HepG2 (cell line): ENCODE measurements at regions not wholly inside any gene's neighbourhood (a gene's known extent, or its start where the extent isn't known, plus 50 kb on each side); places are given as distances from the start of the nearest gene placed in this dataset.

ENCODE experiments used
- ATAC-seq: fragments of 200-7000 bp; cut with Tn5 transposase; 3 replicates; pipeline ENCODE4 v1.9.1; 2020; ENCODE audit warnings: mild to moderate bottlenecking, moderate library complexity
- BruUV-seq: library from RNA; stranded (reverse); fragments of 400-500 nt; replicated peaks from 2 replicates; lab custom pipeline; 2021; lab: Mats Ljungman, UMichigan
- CTCF ChIA-PET: fragments of 300-600 bp; formaldehyde crosslinking; extraction: SDS; loops from one replicate; lab custom pipeline; 2021; ENCODE audit warnings: low total read pairs, inconsistent platforms, low intra/inter-chr PET ratio; lab: Yijun Ruan, JAX
- POLR2A ChIA-PET: fragments of 350-600 bp; sonication (Branson Sonifier 250); formaldehyde crosslinking; loops from one replicate; lab custom pipeline; 2020; ENCODE audit warnings: antibody characterized with exemption, inconsistent platforms; lab: Yijun Ruan, JAX
- DNase-seq: peaks from one replicate; pipeline ENCODE4 v3.0.0-alpha.2; 2015; ENCODE audit warnings: low spot score
- FAIRE-seq: peaks from 3 replicates; lab custom pipeline; 2011; peaks lifted over from hg19 to GRCh38; lab: Jason Lieb, UNC
- H2AFZ ChIP-seq: one replicate; pipeline ENCODE4 v1.6.1; 2011; ENCODE audit warnings: low read length, inconsistent platforms
- H3K27ac ChIP-seq: fragments of 300-600 bp; 3 replicates; pipeline ENCODE4 v1.8.0; 2011; ENCODE audit warnings: mixed run types, mild to moderate bottlenecking, mixed read lengths, low read length, inconsistent platforms; ENCODE audit not compliant: insufficient read depth; ENCODE audit errors: extremely low read length
- H3K27me3 ChIP-seq, 2 experiments: fragments of 200-600 bp in 1 of 2; 2 replicates in 1 of 2; 3 replicates in 1 of 2; pipeline versions ENCODE4 v1.6.0 to v1.8.0; 2011; ENCODE audit warnings: low read length in 2 of 2, mild to moderate bottlenecking in 2 of 2, moderate library complexity in 2 of 2, inconsistent platforms in 1 of 2; ENCODE audit not compliant: insufficient read depth in 2 of 2, control insufficient read depth in 1 of 2
- H3K36me3 ChIP-seq, 2 experiments: fragments of 200-600 bp in 1 of 2; replicated peaks in 1 of 2; 2 replicates in 1 of 2; 3 replicates in 1 of 2; pipeline versions ENCODE4 v1.5.1 to v1.8.0; 2011; ENCODE audit warnings: low read length in 2 of 2, inconsistent platforms in 1 of 2; ENCODE audit not compliant: insufficient read depth in 2 of 2, control insufficient read depth in 1 of 2
- H3K4me1 ChIP-seq: 2 replicates; pipeline ENCODE4 v1.5.1; 2012; ENCODE audit warnings: low read length, inconsistent platforms; ENCODE audit not compliant: insufficient read depth
- H3K4me2 ChIP-seq: 2 replicates; pipeline ENCODE4 v1.6.0; 2011; ENCODE audit warnings: low read depth, low read length, inconsistent platforms
- H3K4me3 ChIP-seq, 3 experiments: fragments of 200-600 bp in 1 of 3; sonication (generic), shearing (Covaris generic) in 1 of 3; replicated peaks in 1 of 3; 2 replicates each; pipeline ENCODE4 v1.5.1; 2011 to 2016; ENCODE audit warnings: low read length in 3 of 3, inconsistent platforms in 2 of 3, low read depth in 2 of 3, mild to moderate bottlenecking in 2 of 3, control low read depth in 1 of 3, mixed read lengths in 1 of 3; ENCODE audit not compliant: insufficient read depth in 1 of 3
- H3K79me2 ChIP-seq: one replicate; pipeline ENCODE4 v1.6.1; 2011; ENCODE audit warnings: low read length, inconsistent platforms; ENCODE audit not compliant: insufficient read depth
- H3K9ac ChIP-seq: 2 replicates; pipeline ENCODE4 v1.6.0; 2011; ENCODE audit warnings: mild to moderate bottlenecking, low read depth, low read length, inconsistent platforms; ENCODE audit not compliant: insufficient read depth
- H3K9me3 ChIP-seq: 2 replicates; pipeline ENCODE4 v1.5.1; 2012; ENCODE audit warnings: mild to moderate bottlenecking, low read length
- H4K20me1 ChIP-seq: 2 replicates; pipeline ENCODE4 v1.6.0; 2011; ENCODE audit warnings: inconsistent platforms, mild to moderate bottlenecking, low read length, moderate library complexity; ENCODE audit not compliant: insufficient read depth
- AKAP8 ChIP-seq: sonication (generic); formaldehyde crosslinking; IDR thresholded peaks from 2 replicates; pipeline ENCODE4 v1.5.1; 2020; ENCODE audit warnings: mild to moderate bottlenecking, missing genetic modification reagents
- ARNTL ChIP-seq: sonication (generic); formaldehyde crosslinking; IDR thresholded peaks from 2 replicates; pipeline ENCODE4 v1.4.0; 2020; ENCODE audit warnings: mild to moderate bottlenecking, missing genetic modification reagents
- GMEB1 ChIP-seq: sonication (generic); formaldehyde crosslinking; IDR thresholded peaks from 2 replicates; pipeline ENCODE4 v1.5.1; 2020; ENCODE audit warnings: missing genetic modification reagents, mild to moderate bottlenecking, borderline replicate concordance
- HOXA9 ChIP-seq: sonication (generic); formaldehyde crosslinking; IDR thresholded peaks from 2 replicates; pipeline ENCODE4 v1.8.1; 2022; ENCODE audit warnings: missing genetic modification reagents, mild to moderate bottlenecking, moderate library complexity, borderline replicate concordance
- SMAD9 ChIP-seq: sonication (generic); formaldehyde crosslinking; IDR thresholded peaks from 2 replicates; pipeline ENCODE4 v1.5.1; 2020; ENCODE audit warnings: mild to moderate bottlenecking, missing genetic modification reagents
- ZFY ChIP-seq: sonication (generic); formaldehyde crosslinking; IDR thresholded peaks from 2 replicates; pipeline ENCODE4 v1.4.0; 2020; ENCODE audit warnings: missing genetic modification reagents
- WGBS: methylation state at CpG from one replicate; pipeline ENCODE4 v1.1.6; 2017; ENCODE audit warnings: low lambda C conversion rate; 5-methylcytosine and 5-hydroxymethylcytosine counted together
- in situ Hi-C: cut with HindIII; loops from 2 replicates; pipeline ENCODE4 v1.10.0; 2017; ENCODE audit warnings: low pct_unique_long_range_greater_than_20kb; ENCODE audit not compliant: extremely low pct_ligation_motif_present
- intact Hi-C: fragments of 100-400 bp; cut with micrococcal nuclease; formaldehyde crosslinking; loops from one replicate; pipeline ENCODE4 v1.10.0; 2022; ENCODE audit not compliant: unreplicated experiment
- TF ChIP-seq, protein P1 (sequence below): sonication (generic); formaldehyde crosslinking; IDR thresholded peaks from 2 replicates; pipeline ENCODE4 v1.4.0; 2020; ENCODE audit warnings: low read depth, missing genetic modification reagents
- TF ChIP-seq, protein P2 (sequence below): sonication (generic); formaldehyde crosslinking; IDR thresholded peaks from 2 replicates; pipeline ENCODE4 v1.4.0; 2020; ENCODE audit warnings: mild to moderate bottlenecking, low read depth, missing genetic modification reagents
- TF ChIP-seq, protein P3 (sequence below): sonication (generic); formaldehyde crosslinking; IDR thresholded peaks from 2 replicates; pipeline ENCODE4 v1.5.1; 2020; ENCODE audit warnings: missing genetic modification reagents, mild to moderate bottlenecking, borderline replicate concordance

DNA sequence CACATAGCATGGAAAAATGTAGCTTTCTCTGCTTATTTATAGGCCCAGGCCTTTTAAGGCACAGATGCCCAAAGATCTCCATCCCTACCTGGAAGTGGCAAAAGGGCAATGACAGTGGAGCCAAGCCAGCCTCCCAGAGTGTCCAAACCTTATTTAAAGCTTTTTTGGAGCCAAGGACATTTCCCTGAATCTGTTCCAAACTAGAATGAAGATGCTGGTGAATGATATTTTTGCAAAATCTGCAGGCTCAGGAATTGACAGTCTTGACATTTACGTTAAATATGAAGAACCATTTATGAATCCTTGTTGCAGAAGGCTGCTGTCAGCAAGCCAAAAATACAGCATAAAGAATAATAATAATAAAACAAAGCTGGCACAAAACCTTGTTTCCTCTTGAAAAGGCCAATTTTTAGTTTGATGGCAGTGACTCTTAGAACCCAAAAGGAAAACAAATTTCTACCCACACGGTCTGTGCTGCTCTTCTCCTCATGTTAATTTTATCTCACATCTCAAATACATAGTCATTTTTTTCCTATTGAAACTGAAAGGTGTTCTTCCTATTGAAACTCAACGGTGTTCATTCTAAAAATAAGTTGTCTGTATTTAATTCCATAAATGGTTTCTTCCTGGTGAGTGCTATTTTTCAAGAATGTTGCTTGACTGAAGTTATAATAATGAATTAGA lies 206.3 kb upstream of the TBL1X start:
- Histone ChIP-seq H3K9me3 (no peaks in the 10 kb centered on the region), H3K79me2 (no peaks in the 10 kb centered on the region), H3K4me3 (no peak overlapping the region), H3K9ac (no peak overlapping the region), H3K27ac (no peak overlapping the region), H3K27me3 (no peaks in the 10 kb centered on the region), H2AFZ (no peak overlapping the region), H3K4me1 (no peaks in the 10 kb centered on the region), H3K36me3 (no peaks in the 10 kb centered on the region), H3K4me2 (no peak overlapping the region), H4K20me1 (no peaks in the 10 kb centered on the region)
- CTCF ChIA-PET: no interaction called here
- intact Hi-C loops: no loop called here
- POLR2A ChIA-PET: no interaction called here
- in situ Hi-C loops: no loop called here
- FAIRE-seq: no peak
- no peak for ATAC-seq
- BruUV-seq: no TSS peak
- no peak for DNase-seq
- TF ChIP-seq SMAD9 (CRISPR knock-in tag) (no peak), HOXA9 (CRISPR knock-in tag) (no peak)
- TF ChIP-seq, all 625 proteins: peak for 0
- 4% methylated on average over 3 of the region's 3 CpGs for WGBS

DNA sequence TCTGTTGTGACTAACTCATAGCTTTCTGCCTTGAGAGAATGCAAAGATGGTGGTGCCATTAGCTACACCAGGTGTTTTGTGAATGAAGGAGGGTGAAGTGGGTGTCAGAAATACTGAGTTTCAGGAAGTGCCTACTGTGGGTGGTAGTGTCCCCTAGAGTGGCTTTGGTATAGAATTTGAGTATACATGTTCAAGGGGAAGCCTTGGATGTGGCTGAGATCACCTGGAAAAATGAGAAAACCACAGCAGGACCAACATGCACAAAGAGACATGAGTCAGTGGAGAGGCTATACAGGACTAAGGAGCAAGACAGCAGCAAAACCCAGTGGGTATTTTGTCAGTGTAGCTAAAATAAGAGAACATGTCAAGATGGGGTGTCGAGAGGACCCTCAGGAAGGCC lies 204.3 kb upstream of the TBL1X start:
- no peaks in the 10 kb centered on the region for H3K27me3 ChIP-seq
- no peak for ATAC-seq
- H3K9ac ChIP-seq: no peak overlapping the region
- H3K27ac ChIP-seq: no peak overlapping the region
- no peaks in the 10 kb centered on the region for H3K79me2 ChIP-seq
- H3K4me3 ChIP-seq: no peak overlapping the region
- 0% methylated on average over 1 of the region's 1 CpG for WGBS
- POLR2A ChIA-PET: no interaction called here
- no peak overlapping the region for H3K4me2 ChIP-seq
- H3K4me1 ChIP-seq: no peaks in the 10 kb centered on the region
- intact Hi-C loops (no loop called here), in situ Hi-C loops (no loop called here)
- no peaks in the 10 kb centered on the region for H3K9me3 ChIP-seq
- no TSS peak for BruUV-seq
- DNase-seq: no peak
- H2AFZ ChIP-seq: no peak overlapping the region
- H3K36me3 ChIP-seq: no peaks in the 10 kb centered on the region
- CTCF ChIA-PET: no interaction called here
- FAIRE-seq: no peak
- H4K20me1 ChIP-seq: no peaks in the 10 kb centered on the region
- TF ChIP-seq AKAP8 (CRISPR knock-in tag): no peak
- TF ChIP-seq, protein P1, sequence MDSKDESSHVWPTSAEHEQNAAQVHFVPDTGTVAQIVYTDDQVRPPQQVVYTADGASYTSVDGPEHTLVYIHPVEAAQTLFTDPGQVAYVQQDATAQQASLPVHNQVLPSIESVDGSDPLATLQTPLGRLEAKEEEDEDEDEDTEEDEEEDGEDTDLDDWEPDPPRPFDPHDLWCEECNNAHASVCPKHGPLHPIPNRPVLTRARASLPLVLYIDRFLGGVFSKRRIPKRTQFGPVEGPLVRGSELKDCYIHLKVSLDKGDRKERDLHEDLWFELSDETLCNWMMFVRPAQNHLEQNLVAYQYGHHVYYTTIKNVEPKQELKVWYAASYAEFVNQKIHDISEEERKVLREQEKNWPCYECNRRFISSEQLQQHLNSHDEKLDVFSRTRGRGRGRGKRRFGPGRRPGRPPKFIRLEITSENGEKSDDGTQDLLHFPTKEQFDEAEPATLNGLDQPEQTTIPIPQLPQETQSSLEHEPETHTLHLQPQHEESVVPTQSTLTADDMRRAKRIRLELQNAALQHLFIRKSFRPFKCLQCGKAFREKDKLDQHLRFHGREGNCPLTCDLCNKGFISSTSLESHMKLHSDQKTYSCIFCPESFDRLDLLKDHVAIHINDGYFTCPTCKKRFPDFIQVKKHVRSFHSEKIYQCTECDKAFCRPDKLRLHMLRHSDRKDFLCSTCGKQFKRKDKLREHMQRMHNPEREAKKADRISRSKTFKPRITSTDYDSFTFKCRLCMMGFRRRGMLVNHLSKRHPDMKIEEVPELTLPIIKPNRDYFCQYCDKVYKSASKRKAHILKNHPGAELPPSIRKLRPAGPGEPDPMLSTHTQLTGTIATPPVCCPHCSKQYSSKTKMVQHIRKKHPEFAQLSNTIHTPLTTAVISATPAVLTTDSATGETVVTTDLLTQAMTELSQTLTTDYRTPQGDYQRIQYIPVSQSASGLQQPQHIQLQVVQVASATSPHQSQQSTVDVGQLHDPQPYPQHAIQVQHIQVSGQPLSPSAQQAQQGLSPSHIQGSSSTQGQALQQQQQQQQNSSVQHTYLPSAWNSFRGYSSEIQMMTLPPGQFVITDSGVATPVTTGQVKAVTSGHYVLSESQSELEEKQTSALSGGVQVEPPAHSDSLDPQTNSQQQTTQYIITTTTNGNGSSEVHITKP (CRISPR knock-in tag): no peak
- TF ChIP-seq, protein P2, sequence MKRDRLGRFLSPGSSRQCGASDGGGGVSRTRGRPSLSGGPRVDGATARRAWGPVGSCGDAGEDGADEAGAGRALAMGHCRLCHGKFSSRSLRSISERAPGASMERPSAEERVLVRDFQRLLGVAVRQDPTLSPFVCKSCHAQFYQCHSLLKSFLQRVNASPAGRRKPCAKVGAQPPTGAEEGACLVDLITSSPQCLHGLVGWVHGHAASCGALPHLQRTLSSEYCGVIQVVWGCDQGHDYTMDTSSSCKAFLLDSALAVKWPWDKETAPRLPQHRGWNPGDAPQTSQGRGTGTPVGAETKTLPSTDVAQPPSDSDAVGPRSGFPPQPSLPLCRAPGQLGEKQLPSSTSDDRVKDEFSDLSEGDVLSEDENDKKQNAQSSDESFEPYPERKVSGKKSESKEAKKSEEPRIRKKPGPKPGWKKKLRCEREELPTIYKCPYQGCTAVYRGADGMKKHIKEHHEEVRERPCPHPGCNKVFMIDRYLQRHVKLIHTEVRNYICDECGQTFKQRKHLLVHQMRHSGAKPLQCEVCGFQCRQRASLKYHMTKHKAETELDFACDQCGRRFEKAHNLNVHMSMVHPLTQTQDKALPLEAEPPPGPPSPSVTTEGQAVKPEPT: no peak
- no peak for TF ChIP-seq ZFY
- TF ChIP-seq GMEB1 (CRISPR knock-in tag): no peak
- TF ChIP-seq ARNTL (CRISPR knock-in tag): no peak
- TF ChIP-seq, protein P3, sequence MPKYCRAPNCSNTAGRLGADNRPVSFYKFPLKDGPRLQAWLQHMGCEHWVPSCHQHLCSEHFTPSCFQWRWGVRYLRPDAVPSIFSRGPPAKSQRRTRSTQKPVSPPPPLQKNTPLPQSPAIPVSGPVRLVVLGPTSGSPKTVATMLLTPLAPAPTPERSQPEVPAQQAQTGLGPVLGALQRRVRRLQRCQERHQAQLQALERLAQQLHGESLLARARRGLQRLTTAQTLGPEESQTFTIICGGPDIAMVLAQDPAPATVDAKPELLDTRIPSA (CRISPR knock-in tag): no peak
